Activated T-cell treated with anti-CD3 and anti-CD28 coated beads, Interleukin-2, amount 50 U/mL, for 72 hours (primary cell): ENCODE measurements at regions not wholly inside any gene's neighbourhood (a gene's known extent, or its start where the extent isn't known, plus 50 kb on each side); places are given as distances from the start of the nearest gene placed in this dataset.

Experiments
- ATAC-seq, 2 donors: fragments of 150-1000 bp; cut with Tn5 transposase; replicated peaks in 1 of 2; 2 replicates each; pipeline ENCODE4 v1.10.0; 2021; ENCODE audit warnings: moderate library complexity in 2 of 2, mild to moderate bottlenecking in 1 of 2
- DNase-seq, 2 donors: peaks; one replicate each; pipeline ENCODE4 v3.0.0; 2021 to 2022; ENCODE audit warnings: mixed read lengths in 1 of 2
- H3K27ac Mint-ChIP-seq: one replicate; pipeline ENCODE4 v1.8.0; 2022; ENCODE audit warnings: mild to moderate bottlenecking, moderate library complexity, mixed read lengths
- H3K27me3 Mint-ChIP-seq: one replicate; pipeline ENCODE4 v1.8.0; 2022; ENCODE audit warnings: low read depth, mixed read lengths
- H3K36me3 Mint-ChIP-seq, 2 donors: one replicate each; pipeline ENCODE4 v1.8.0; 2022; ENCODE audit warnings: mixed read lengths in 2 of 2, mild to moderate bottlenecking in 1 of 2; ENCODE audit not compliant: insufficient read depth in 2 of 2
- H3K4me1 Mint-ChIP-seq: one replicate; pipeline ENCODE4 v1.8.0; 2022; ENCODE audit warnings: low read depth, mixed read lengths
- H3K4me3 Mint-ChIP-seq, 2 donors: one replicate each; pipeline ENCODE4 v1.8.0; 2022; ENCODE audit warnings: mild to moderate bottlenecking in 2 of 2, mixed read lengths in 2 of 2, moderate library complexity in 2 of 2
- H3K9me3 Mint-ChIP-seq, 2 donors: one replicate each; pipeline ENCODE4 v1.8.0; 2022; ENCODE audit warnings: mixed read lengths in 2 of 2

- Mint-ChIP-seq H3K4me3 (no peak overlapping the region), H3K9me3 (no peaks in the 10 kb centered on the region), H3K27ac (no peak overlapping the region), H3K36me3 (no peaks in the 10 kb centered on the region), H3K4me1 (no peaks in the 10 kb centered on the region), H3K27me3 (peaks cover 16% of the 10 kb centered on the region)
- ATAC-seq (no peak), DNase-seq (no peak)
Measured at GRCh38 chr15:38189671-38190295, 62.9 kb upstream of the SPRED1 start.

DNA sequence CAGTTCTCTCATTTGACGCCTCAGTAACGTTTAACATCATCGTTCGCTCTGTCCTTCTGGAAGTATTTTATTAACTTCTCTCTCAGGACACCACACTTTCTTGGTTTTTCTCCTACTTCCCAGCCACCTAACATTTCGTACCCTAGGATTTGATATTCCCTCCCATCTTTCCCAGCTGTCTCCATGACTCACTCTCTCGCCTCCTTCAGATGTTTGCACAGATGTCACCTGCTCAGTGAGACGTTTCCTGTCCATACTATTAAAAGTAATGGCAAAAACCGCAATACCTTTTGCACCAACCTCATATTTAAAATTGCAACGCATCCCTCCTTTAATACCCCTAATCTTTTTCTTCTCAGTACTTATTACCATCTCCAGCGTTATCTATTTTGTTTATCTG is 62.1 kb upstream of the SPRED1 start:
- DNase-seq, result no peak
- Mint-ChIP-seq H3K27ac (no peak overlapping the region), H3K9me3 (no peaks in the 10 kb centered on the region), H3K27me3 (peaks cover 11% of the 10 kb centered on the region), H3K4me3 (no peak overlapping the region), H3K4me1 (no peaks in the 10 kb centered on the region), H3K36me3 (no peaks in the 10 kb centered on the region)
- ATAC-seq, result no peak

- Mint-ChIP-seq H3K4me3 (no peak overlapping the region), H3K9me3 (no peaks in the 10 kb centered on the region), H3K4me1 (no peaks in the 10 kb centered on the region), H3K27ac (no peak overlapping the region), H3K27me3 (peaks cover 11% of the 10 kb centered on the region), H3K36me3 (no peaks in the 10 kb centered on the region)
- ATAC-seq (no peak), DNase-seq (no peak)
Measured at GRCh38 chr15:38192496-38192895, 60.1 kb upstream of the SPRED1 start.

- peaks cover 11% of the 10 kb centered on the region for H3K27me3 Mint-ChIP-seq
- H3K27ac Mint-ChIP-seq, result no peak overlapping the region
- H3K36me3 Mint-ChIP-seq, result no peaks in the 10 kb centered on the region
- no peaks in the 10 kb centered on the region for H3K4me1 Mint-ChIP-seq
- ATAC-seq (no peak), DNase-seq (no peak)
- no peaks in the 10 kb centered on the region for H3K9me3 Mint-ChIP-seq
- no peak overlapping the region for H3K4me3 Mint-ChIP-seq
Measured at GRCh38 chr15:38193496-38193895, 59.1 kb upstream of the SPRED1 start.

DNA sequence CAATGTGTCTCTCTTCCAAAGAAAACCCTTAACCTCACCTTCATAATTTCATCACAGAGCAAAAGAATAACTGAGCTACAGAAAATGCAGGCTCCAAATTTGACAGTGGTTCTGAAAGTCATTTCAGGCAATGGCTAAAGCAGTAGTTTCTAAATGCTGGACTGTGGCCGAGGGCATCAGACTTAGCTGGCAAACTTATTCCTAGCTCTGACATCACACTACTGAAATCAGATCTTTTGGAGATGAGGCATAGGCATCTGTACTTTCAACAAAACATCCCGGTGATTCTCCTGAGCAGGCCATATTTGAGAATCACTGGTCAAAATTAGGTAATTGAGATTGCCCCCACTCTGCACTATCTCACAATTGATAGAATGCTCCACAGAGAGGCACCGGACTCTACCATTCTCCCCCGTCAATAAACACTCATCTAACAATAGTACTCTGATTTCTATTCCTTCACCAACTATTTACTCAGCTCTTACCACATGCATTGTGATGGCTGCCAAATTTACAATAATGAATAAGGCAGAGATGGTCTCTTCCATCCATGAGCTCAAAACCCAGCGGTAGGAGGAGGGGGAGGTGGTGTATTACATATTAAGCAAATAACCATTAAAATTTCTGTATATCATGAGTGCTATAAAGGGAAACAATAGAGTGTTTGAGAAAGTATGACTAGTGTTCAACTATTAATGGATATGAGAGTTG is 57.3 kb upstream of the SPRED1 start:
- DNase-seq (no peak), ATAC-seq (no peak)
- Mint-ChIP-seq H3K9me3 (no peaks in the 10 kb centered on the region), H3K4me3 (no peak overlapping the region), H3K27me3 (peaks cover 6% of the 10 kb centered on the region), H3K36me3 (no peaks in the 10 kb centered on the region), H3K4me1 (no peaks in the 10 kb centered on the region), H3K27ac (no peak overlapping the region)

DNA sequence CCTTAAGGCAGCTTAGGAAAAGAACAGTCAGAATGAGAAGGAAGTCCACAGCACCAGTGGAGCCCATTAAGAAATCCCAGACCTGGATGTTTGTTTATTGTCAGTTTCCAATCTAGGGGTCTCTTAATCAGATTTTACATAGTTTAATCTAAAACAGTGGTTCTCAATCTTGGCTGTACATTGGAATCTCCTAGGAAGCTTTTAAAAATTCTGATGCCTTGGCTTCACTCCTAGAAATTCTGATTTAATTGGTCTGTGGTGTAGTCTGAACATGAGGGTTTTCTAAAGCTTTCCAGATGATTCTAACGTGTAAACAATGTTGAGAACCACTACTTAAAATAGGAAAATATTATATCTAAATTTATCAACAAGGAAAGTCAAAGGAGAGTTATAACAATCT is 56.6 kb upstream of the SPRED1 start:
- H3K27ac Mint-ChIP-seq, result no peak overlapping the region
- no peaks in the 10 kb centered on the region for H3K36me3 Mint-ChIP-seq
- H3K27me3 Mint-ChIP-seq, result peaks cover 9% of the 10 kb centered on the region
- H3K4me1 Mint-ChIP-seq, result no peaks in the 10 kb centered on the region
- no peak for DNase-seq
- no peaks in the 10 kb centered on the region for H3K9me3 Mint-ChIP-seq
- no peak overlapping the region for H3K4me3 Mint-ChIP-seq
- ATAC-seq, result no peak

- Mint-ChIP-seq H3K4me1 (no peaks in the 10 kb centered on the region), H3K9me3 (no peaks in the 10 kb centered on the region), H3K36me3 (no peaks in the 10 kb centered on the region), H3K4me3 (no peak overlapping the region), H3K27ac (no peak overlapping the region), H3K27me3 (peaks cover 13% of the 10 kb centered on the region)
- no peak for ATAC-seq
- no peak for DNase-seq
Measured at GRCh38 chr15:38197553-38197952, 55.1 kb upstream of the SPRED1 start.

DNA sequence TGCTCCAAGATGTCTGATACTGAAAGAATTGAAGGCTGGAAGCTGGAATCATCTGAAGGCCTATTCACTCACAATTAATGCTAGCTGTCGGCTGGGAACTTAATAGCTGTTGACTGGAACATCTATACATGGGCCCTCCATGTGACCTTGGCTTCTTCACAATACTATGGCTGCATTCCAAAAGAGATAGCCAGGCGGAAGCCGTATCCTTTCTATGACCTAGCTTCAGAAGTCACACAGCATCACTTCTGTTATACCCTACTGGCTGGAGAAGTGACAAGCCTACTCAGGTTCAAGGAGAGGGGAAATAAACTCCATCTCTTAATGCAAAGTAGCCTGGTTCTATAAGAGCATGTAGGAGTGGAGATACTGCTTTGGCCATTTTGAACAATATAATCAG is 50.9 kb upstream of the SPRED1 start:
- Mint-ChIP-seq H3K4me3 (no peak overlapping the region), H3K9me3 (no peaks in the 10 kb centered on the region), H3K27ac (no peak overlapping the region), H3K27me3 (peaks cover 29% of the 10 kb centered on the region), H3K36me3 (no peaks in the 10 kb centered on the region), H3K4me1 (no peaks in the 10 kb centered on the region)
- no peak for DNase-seq
- ATAC-seq, result no peak

DNA sequence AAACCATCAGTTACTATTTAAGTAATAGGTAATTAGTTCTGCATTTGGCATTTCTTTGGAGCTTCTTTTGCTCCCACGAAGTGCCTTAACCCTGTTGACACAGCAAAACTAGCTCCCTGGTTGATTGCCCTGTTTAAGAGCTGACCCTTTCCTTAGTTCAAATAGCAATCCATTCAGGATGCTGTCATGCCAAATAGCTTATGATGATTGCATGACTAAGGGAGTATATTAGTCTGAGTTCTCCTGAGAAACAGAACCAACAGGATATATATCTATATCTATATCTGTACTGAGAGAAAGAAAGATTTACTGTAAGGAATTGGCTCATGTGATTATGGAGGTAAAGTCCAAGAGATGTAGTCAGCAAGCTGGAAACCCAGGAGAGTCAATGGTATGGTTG is 50.3 kb upstream of the SPRED1 start:
- no peak for DNase-seq
- peaks cover 35% of the 10 kb centered on the region for H3K27me3 Mint-ChIP-seq
- H3K9me3 Mint-ChIP-seq, result no peaks in the 10 kb centered on the region
- no peak overlapping the region for H3K27ac Mint-ChIP-seq
- no peaks in the 10 kb centered on the region for H3K36me3 Mint-ChIP-seq
- H3K4me3 Mint-ChIP-seq, result no peak overlapping the region
- no peak for ATAC-seq
- no peaks in the 10 kb centered on the region for H3K4me1 Mint-ChIP-seq
